Neuronal stem cell (in vitro differentiated cells): ENCODE measurements at regions not wholly inside any gene's neighbourhood (a gene's known extent, or its start where the extent isn't known, plus 50 kb on each side); places are given as distances from the start of the nearest gene placed in this dataset.

Source experiments
- DNase-seq: peaks from one replicate; pipeline ENCODE4 v3.0.0-alpha.2; 2013; ENCODE audit warnings: low spot score
- H2AFZ ChIP-seq: one replicate; pipeline ENCODE4 v1.6.1; 2013; ENCODE audit warnings: mild to moderate bottlenecking, low read length, inconsistent platforms
- H2AK5ac ChIP-seq: 2 replicates; pipeline ENCODE4 v1.6.1; 2013; ENCODE audit warnings: low read depth, mild to moderate bottlenecking, inconsistent platforms, low read length, moderate library complexity, mixed read lengths
- H2BK120ac ChIP-seq: 2 replicates; pipeline ENCODE4 v1.6.1; 2013; ENCODE audit warnings: low read depth, mild to moderate bottlenecking, inconsistent platforms, low read length, moderate library complexity, mixed read lengths
- H2BK12ac ChIP-seq: one replicate; pipeline ENCODE4 v1.6.1; 2013; ENCODE audit warnings: low read length, inconsistent platforms
- H2BK15ac ChIP-seq: 2 replicates; pipeline ENCODE4 v1.6.1; 2013; ENCODE audit warnings: mild to moderate bottlenecking, low read length, inconsistent platforms, mixed read lengths
- H2BK5ac ChIP-seq: one replicate; pipeline ENCODE4 v1.6.1; 2013; ENCODE audit warnings: inconsistent platforms, mild to moderate bottlenecking, low read length, moderate library complexity
- H3K14ac ChIP-seq: one replicate; pipeline ENCODE4 v1.6.1; 2013; ENCODE audit warnings: low read length, inconsistent platforms
- H3K18ac ChIP-seq: 2 replicates; pipeline ENCODE4 v1.6.1; 2013; ENCODE audit warnings: low read length, inconsistent platforms
- H3K23ac ChIP-seq: 2 replicates; pipeline ENCODE4 v1.6.1; 2013; ENCODE audit warnings: low read depth, mild to moderate bottlenecking, mixed read lengths, low read length, inconsistent platforms; ENCODE audit not compliant: poor library complexity
- H3K27ac ChIP-seq: replicated peaks from 3 replicates; pipeline ENCODE4 v1.5.1; 2013; ENCODE audit warnings: low read length, inconsistent platforms
- H3K27me3 ChIP-seq, 3 experiments: 2 replicates each; pipeline ENCODE4 v1.6.1; 2013; ENCODE audit warnings: low read length in 3 of 3, mild to moderate bottlenecking in 2 of 3, inconsistent platforms in 1 of 3, low read depth in 1 of 3, mixed read lengths in 1 of 3, moderate library complexity in 1 of 3; ENCODE audit not compliant: control insufficient read depth in 3 of 3, insufficient read depth in 3 of 3
- H3K36me3 ChIP-seq, 2 donors: replicated peaks in 1 of 2; 2 replicates each; pipeline ENCODE4 v1.6.1; 2013; ENCODE audit warnings: low read length in 2 of 2; ENCODE audit not compliant: control insufficient read depth in 2 of 2, insufficient read depth in 2 of 2
- H3K4ac ChIP-seq: 2 replicates; pipeline ENCODE4 v1.6.1; 2013; ENCODE audit warnings: inconsistent platforms, mild to moderate bottlenecking, low read length, moderate library complexity
- H3K4me1 ChIP-seq, 2 donors: 1 replicate in 1 of 2; 2 replicates in 1 of 2; pipeline ENCODE4 v1.6.1; 2013; ENCODE audit warnings: low read length in 2 of 2, low read depth in 1 of 2; ENCODE audit not compliant: control insufficient read depth in 2 of 2, insufficient read depth in 1 of 2
- H3K4me2 ChIP-seq: one replicate; pipeline ENCODE4 v1.6.1; 2013; ENCODE audit warnings: mild to moderate bottlenecking, low read length, inconsistent platforms; ENCODE audit not compliant: insufficient read depth, poor library complexity, severe bottlenecking
- H3K4me3 ChIP-seq, 2 donors: 2 replicates each; pipeline ENCODE4 v1.5.1; 2013; ENCODE audit warnings: low read length in 2 of 2, mild to moderate bottlenecking in 2 of 2, inconsistent platforms in 1 of 2, moderate library complexity in 1 of 2
- H3K79me1 ChIP-seq: one replicate; pipeline ENCODE4 v1.6.1; 2013; ENCODE audit warnings: low read depth, mild to moderate bottlenecking, inconsistent platforms, low read length, moderate library complexity
- H3K9ac ChIP-seq: one replicate; pipeline ENCODE4 v1.6.1; 2013; ENCODE audit warnings: mild to moderate bottlenecking, low read depth, low read length, inconsistent platforms; ENCODE audit not compliant: poor library complexity
- H3K9me3 ChIP-seq, 2 donors: replicated peaks in 1 of 2; 2 replicates each; pipeline versions ENCODE3 to v1.6.1; 2013; ENCODE audit warnings: low read length in 2 of 2, mild to moderate bottlenecking in 2 of 2, inconsistent platforms in 1 of 2, low read depth in 1 of 2, mixed read lengths in 1 of 2, moderate library complexity in 1 of 2; ENCODE audit not compliant: control insufficient read depth in 2 of 2, insufficient read depth in 1 of 2
- H4K8ac ChIP-seq: one replicate; pipeline ENCODE4 v1.6.1; 2013; ENCODE audit warnings: low read depth, mild to moderate bottlenecking, inconsistent platforms, low read length, moderate library complexity
- H4K91ac ChIP-seq: one replicate; pipeline ENCODE4 v1.6.1; 2013; ENCODE audit warnings: low read length, low read depth, mild to moderate bottlenecking, inconsistent platforms; ENCODE audit not compliant: poor library complexity
- WGBS, 2 donors: extraction: QIAGEN DNeasy Blood & Tissue Kit; methylation state at CpG; one replicate each; pipeline ENCODE4 v1.1.7; 2013; ENCODE audit warnings: missing lambda C conversion rate in 2 of 2, mixed read lengths in 1 of 2; ENCODE audit not compliant: insufficient read length in 2 of 2, insufficient replicate concordance in 1 of 2; ENCODE audit errors: extremely low coverage in 2 of 2; 5-methylcytosine and 5-hydroxymethylcytosine counted together

GRCh38 chr10:4059471-4060138 is 274.6 kb upstream of the KLF6 start:
- H3K4me2 ChIP-seq: no peak overlapping the region
- no peak overlapping the region for H2AFZ ChIP-seq
- H2BK12ac ChIP-seq: no peak overlapping the region
- H3K79me1 ChIP-seq: no peaks in the 10 kb centered on the region
- no peak overlapping the region for H2BK120ac ChIP-seq
- no peak overlapping the region for H4K91ac ChIP-seq
- no peaks in the 10 kb centered on the region for H3K36me3 ChIP-seq
- H3K4me1 ChIP-seq: no peaks in the 10 kb centered on the region
- no peak overlapping the region for H3K14ac ChIP-seq
- no peak overlapping the region for H3K9ac ChIP-seq
- no peak overlapping the region for H2AK5ac ChIP-seq
- H2BK15ac ChIP-seq: no peak overlapping the region
- WGBS, 2 donors: no CpG with 5 or more reads among the region's 11 CpGs
- H3K27me3 ChIP-seq: no peaks in the 10 kb centered on the region
- no peak overlapping the region for H2BK5ac ChIP-seq
- H3K4me3 ChIP-seq: no peak overlapping the region
- no peak overlapping the region for H3K23ac ChIP-seq
- no peak overlapping the region for H3K27ac ChIP-seq
- no peaks in the 10 kb centered on the region for H3K9me3 ChIP-seq
- H4K8ac ChIP-seq: no peak overlapping the region
- H3K4ac ChIP-seq: no peak overlapping the region
- no peak for DNase-seq
- H3K18ac ChIP-seq: no peak overlapping the region

DNA sequence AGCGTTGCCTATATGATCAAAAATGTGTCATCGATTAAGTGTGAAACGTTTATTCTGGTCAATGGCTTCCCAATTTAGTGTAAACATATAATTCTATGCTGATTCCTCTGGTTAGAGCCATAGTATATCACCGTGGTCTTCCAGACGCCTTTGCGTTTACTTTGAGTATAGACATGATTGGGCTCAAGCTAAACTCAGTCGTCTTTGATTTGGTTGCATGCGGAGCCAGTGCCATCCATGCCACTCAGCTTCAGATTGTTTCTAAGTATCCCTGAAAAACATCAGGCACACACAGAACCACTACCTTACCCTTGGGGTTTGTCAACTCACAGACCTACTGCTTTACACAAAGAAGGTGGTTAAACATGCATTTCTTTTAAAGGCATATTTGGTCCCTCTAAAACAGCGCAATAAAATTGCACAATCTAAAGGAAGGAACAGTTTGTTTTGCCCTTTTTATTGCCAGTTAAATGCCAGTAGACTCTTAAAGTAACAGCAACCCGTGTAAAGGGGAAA is 273.6 kb upstream of the KLF6 start:
- H3K27me3 ChIP-seq: no peaks in the 10 kb centered on the region
- no CpG with 5 or more reads among the region's 10 CpGs for WGBS, 2 donors
- H2BK15ac ChIP-seq: no peak overlapping the region
- no peak overlapping the region for H2BK5ac ChIP-seq
- no peak overlapping the region for H3K4me2 ChIP-seq
- no peak overlapping the region for H3K27ac ChIP-seq
- no peaks in the 10 kb centered on the region for H3K79me1 ChIP-seq
- H3K23ac ChIP-seq: no peak overlapping the region
- no peaks in the 10 kb centered on the region for H3K4me1 ChIP-seq
- no peak overlapping the region for H3K14ac ChIP-seq
- H2BK12ac ChIP-seq: no peak overlapping the region
- H2AFZ ChIP-seq: no peak overlapping the region
- H3K36me3 ChIP-seq: no peaks in the 10 kb centered on the region
- H2AK5ac ChIP-seq: no peak overlapping the region
- H3K4ac ChIP-seq: no peak overlapping the region
- H3K4me3 ChIP-seq: no peak overlapping the region
- no peak overlapping the region for H3K9ac ChIP-seq
- H3K18ac ChIP-seq: no peak overlapping the region
- no peak for DNase-seq
- no peak overlapping the region for H4K8ac ChIP-seq
- no peak overlapping the region for H2BK120ac ChIP-seq
- no peak overlapping the region for H4K91ac ChIP-seq
- H3K9me3 ChIP-seq: no peaks in the 10 kb centered on the region

DNA sequence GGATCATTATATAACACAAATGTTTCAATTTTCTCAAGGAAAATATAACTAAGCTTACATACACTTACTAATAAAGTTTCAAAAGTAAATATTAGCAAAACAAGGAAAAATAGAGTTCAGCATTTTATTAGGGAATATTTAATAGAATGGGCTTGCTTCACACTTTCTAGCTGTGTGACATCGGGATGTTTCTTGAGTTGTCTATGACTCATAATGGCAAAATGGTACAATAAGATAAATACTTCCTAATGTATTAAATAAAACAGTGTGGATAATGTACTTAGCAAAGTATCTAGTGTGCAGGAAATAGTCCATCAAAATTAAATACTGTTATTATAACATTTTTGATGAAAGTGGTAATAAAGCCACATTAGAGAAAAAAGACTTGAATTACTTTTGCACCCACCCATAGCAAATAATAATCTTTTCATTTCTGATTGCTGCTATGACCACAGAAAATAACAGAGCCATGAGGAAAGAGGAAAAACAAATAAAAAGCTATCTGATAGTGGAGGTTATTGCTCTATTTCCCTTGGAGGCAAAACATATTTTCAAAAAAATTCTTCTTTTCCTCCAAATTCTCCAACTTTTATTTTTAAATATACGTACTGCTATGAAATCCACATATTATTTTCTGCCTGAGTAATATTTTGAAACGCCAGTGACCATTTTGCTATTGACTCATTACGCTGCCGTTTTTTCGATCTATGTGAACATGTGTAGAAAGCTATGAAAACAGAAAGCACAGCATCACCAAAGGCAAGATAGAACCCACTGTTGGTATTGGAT is 272.9 kb upstream of the KLF6 start:
- H3K9ac ChIP-seq: no peak overlapping the region
- no peak overlapping the region for H3K4me2 ChIP-seq
- no peak overlapping the region for H4K91ac ChIP-seq
- H3K36me3 ChIP-seq: no peaks in the 10 kb centered on the region
- H3K18ac ChIP-seq: no peak overlapping the region
- no peak overlapping the region for H3K14ac ChIP-seq
- no peaks in the 10 kb centered on the region for H3K9me3 ChIP-seq
- H3K79me1 ChIP-seq: no peaks in the 10 kb centered on the region
- no peak overlapping the region for H3K23ac ChIP-seq
- no peak overlapping the region for H2BK15ac ChIP-seq
- H3K4me3 ChIP-seq: no peak overlapping the region
- no peak overlapping the region for H3K4ac ChIP-seq
- 100% methylated on average over 1 of the region's 6 CpGs; no CpG with 5 or more reads in 1 of the 2 donors for WGBS, 2 donors
- H2BK120ac ChIP-seq: no peak overlapping the region
- no peak for DNase-seq
- H3K27me3 ChIP-seq: no peaks in the 10 kb centered on the region
- no peak overlapping the region for H2BK5ac ChIP-seq
- H2AFZ ChIP-seq: no peak overlapping the region
- H2BK12ac ChIP-seq: no peak overlapping the region
- no peaks in the 10 kb centered on the region for H3K4me1 ChIP-seq
- H3K27ac ChIP-seq: no peak overlapping the region
- H2AK5ac ChIP-seq: no peak overlapping the region
- no peak overlapping the region for H4K8ac ChIP-seq

GRCh38 chr10:4057021-4057420 is 272.0 kb upstream of the KLF6 start:
- H2BK15ac ChIP-seq: no peak overlapping the region
- H2AK5ac ChIP-seq: no peak overlapping the region
- no peaks in the 10 kb centered on the region for H3K36me3 ChIP-seq
- H3K9me3 ChIP-seq: no peaks in the 10 kb centered on the region
- no peak for DNase-seq
- no peak overlapping the region for H3K4ac ChIP-seq
- no peaks in the 10 kb centered on the region for H3K27me3 ChIP-seq
- no peak overlapping the region for H3K4me2 ChIP-seq
- H3K4me3 ChIP-seq: peak overlapping the region in 1 of 2 donors; percentile 70
- H3K18ac ChIP-seq: no peak overlapping the region
- no peak overlapping the region for H2AFZ ChIP-seq
- no peak overlapping the region for H3K27ac ChIP-seq
- no peaks in the 10 kb centered on the region for H3K4me1 ChIP-seq
- no peak overlapping the region for H2BK120ac ChIP-seq
- no peak overlapping the region for H3K14ac ChIP-seq
- H3K9ac ChIP-seq: no peak overlapping the region
- no peak overlapping the region for H4K91ac ChIP-seq
- no peak overlapping the region for H2BK12ac ChIP-seq
- H3K79me1 ChIP-seq: no peaks in the 10 kb centered on the region
- H2BK5ac ChIP-seq: no peak overlapping the region
- H3K23ac ChIP-seq: no peak overlapping the region
- no peak overlapping the region for H4K8ac ChIP-seq
- no CpG with 5 or more reads among the region's 6 CpGs for WGBS, 2 donors
